ENCODE measurements at regions not wholly inside any gene's neighbourhood (a gene's known extent, or its start where the extent isn't known, plus 50 kb on each side); places are given as distances from the start of the nearest gene placed in this dataset.

- Histone ChIP-seq H3K9me3 (ENCODE audit: control insufficient read depth, insufficient read depth, low read length) (no peaks in the 10 kb centered on the region), H3K27me3 (ENCODE audit: control insufficient read depth, low read length) (no peaks in the 10 kb centered on the region), H4K20me1 (ENCODE audit: control insufficient read depth, insufficient read depth, low read depth, low read length) (no peaks in the 10 kb centered on the region), H3K4me1 (ENCODE audit: control insufficient read depth, low read length) (no peaks in the 10 kb centered on the region), H3K79me2 (ENCODE audit: control insufficient read depth, low read length) (no peaks in the 10 kb centered on the region), H3K36me3 (ENCODE audit: control insufficient read depth, low read length) (no peaks in the 10 kb centered on the region), H3K27ac (ENCODE audit: low read depth, low read length) (no peak overlapping the region), H3F3A (ENCODE audit: control insufficient read depth, insufficient read depth) (no peaks in the 10 kb centered on the region), H3K4me2 (ENCODE audit: low read length) (no peak overlapping the region), H3K4me3 (ENCODE audit: low read length) (no peak overlapping the region), H3K9me2 (replicated peaks; ENCODE audit: control insufficient read depth, low read length) (no peaks in the 10 kb centered on the region)
- TF ChIP-seq, protein P1, sequence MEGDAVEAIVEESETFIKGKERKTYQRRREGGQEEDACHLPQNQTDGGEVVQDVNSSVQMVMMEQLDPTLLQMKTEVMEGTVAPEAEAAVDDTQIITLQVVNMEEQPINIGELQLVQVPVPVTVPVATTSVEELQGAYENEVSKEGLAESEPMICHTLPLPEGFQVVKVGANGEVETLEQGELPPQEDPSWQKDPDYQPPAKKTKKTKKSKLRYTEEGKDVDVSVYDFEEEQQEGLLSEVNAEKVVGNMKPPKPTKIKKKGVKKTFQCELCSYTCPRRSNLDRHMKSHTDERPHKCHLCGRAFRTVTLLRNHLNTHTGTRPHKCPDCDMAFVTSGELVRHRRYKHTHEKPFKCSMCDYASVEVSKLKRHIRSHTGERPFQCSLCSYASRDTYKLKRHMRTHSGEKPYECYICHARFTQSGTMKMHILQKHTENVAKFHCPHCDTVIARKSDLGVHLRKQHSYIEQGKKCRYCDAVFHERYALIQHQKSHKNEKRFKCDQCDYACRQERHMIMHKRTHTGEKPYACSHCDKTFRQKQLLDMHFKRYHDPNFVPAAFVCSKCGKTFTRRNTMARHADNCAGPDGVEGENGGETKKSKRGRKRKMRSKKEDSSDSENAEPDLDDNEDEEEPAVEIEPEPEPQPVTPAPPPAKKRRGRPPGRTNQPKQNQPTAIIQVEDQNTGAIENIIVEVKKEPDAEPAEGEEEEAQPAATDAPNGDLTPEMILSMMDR (IDR thresholded peaks at IDR 0.05; ENCODE audit: low read depth, low read length, poor library complexity, severe bottlenecking) = no peak
- TF ChIP-seq EZH2phosphoT487 (IDR thresholded peaks at IDR 0.05; ENCODE audit: borderline replicate concordance, low read length) = no peak
Measured at GRCh38 chr5:11992518-11992917, 88.3 kb upstream of the CTNND2 start.

GRCh38 chr5:11985993-11986392, 81.7 kb upstream of the CTNND2 start:
- H3F3A ChIP-seq (ENCODE audit: control insufficient read depth, insufficient read depth) = no peaks in the 10 kb centered on the region
- H3K27ac ChIP-seq (ENCODE audit: low read depth, low read length) = no peak overlapping the region
- no peaks in the 10 kb centered on the region for H3K9me2 ChIP-seq (replicated peaks; ENCODE audit: control insufficient read depth, low read length)
- H3K27me3 ChIP-seq (ENCODE audit: control insufficient read depth, low read length) = no peaks in the 10 kb centered on the region
- H3K36me3 ChIP-seq (ENCODE audit: control insufficient read depth, low read length) = no peaks in the 10 kb centered on the region
- H3K4me3 ChIP-seq (ENCODE audit: low read length) = no peak overlapping the region
- H3K4me1 ChIP-seq (ENCODE audit: control insufficient read depth, low read length) = no peaks in the 10 kb centered on the region
- H3K4me2 ChIP-seq (ENCODE audit: low read length) = no peak overlapping the region
- no peaks in the 10 kb centered on the region for H3K9me3 ChIP-seq (ENCODE audit: control insufficient read depth, insufficient read depth, low read length)
- TF ChIP-seq, protein P1 (IDR thresholded peaks at IDR 0.05; ENCODE audit: low read depth, low read length, poor library complexity, severe bottlenecking) = no peak
- no peak for TF ChIP-seq EZH2phosphoT487 (IDR thresholded peaks at IDR 0.05; ENCODE audit: borderline replicate concordance, low read length)
- no peaks in the 10 kb centered on the region for H4K20me1 ChIP-seq (ENCODE audit: control insufficient read depth, insufficient read depth, low read depth, low read length)
- no peaks in the 10 kb centered on the region for H3K79me2 ChIP-seq (ENCODE audit: control insufficient read depth, low read length)

GRCh38 chr5:11984196-11984595, 80.0 kb upstream of the CTNND2 start:
- Histone ChIP-seq H3K9me3 (ENCODE audit: control insufficient read depth, insufficient read depth, low read length) (no peaks in the 10 kb centered on the region), H3K27ac (ENCODE audit: low read depth, low read length) (no peak overlapping the region), H3K4me2 (ENCODE audit: low read length) (no peak overlapping the region), H3K9me2 (replicated peaks; ENCODE audit: control insufficient read depth, low read length) (no peaks in the 10 kb centered on the region), H3K4me3 (ENCODE audit: low read length) (no peak overlapping the region), H3K27me3 (ENCODE audit: control insufficient read depth, low read length) (no peaks in the 10 kb centered on the region), H3K36me3 (ENCODE audit: control insufficient read depth, low read length) (no peaks in the 10 kb centered on the region), H3K79me2 (ENCODE audit: control insufficient read depth, low read length) (no peaks in the 10 kb centered on the region), H4K20me1 (ENCODE audit: control insufficient read depth, insufficient read depth, low read depth, low read length) (no peaks in the 10 kb centered on the region), H3F3A (ENCODE audit: control insufficient read depth, insufficient read depth) (no peaks in the 10 kb centered on the region), H3K4me1 (ENCODE audit: control insufficient read depth, low read length) (no peaks in the 10 kb centered on the region)
- TF ChIP-seq, protein P1 (IDR thresholded peaks at IDR 0.05; ENCODE audit: low read depth, low read length, poor library complexity, severe bottlenecking) = no peak
- TF ChIP-seq EZH2phosphoT487 (IDR thresholded peaks at IDR 0.05; ENCODE audit: borderline replicate concordance, low read length) = no peak

- no peak overlapping the region for H3K27ac ChIP-seq (ENCODE audit: low read depth, low read length)
- no peaks in the 10 kb centered on the region for H3K9me3 ChIP-seq (ENCODE audit: control insufficient read depth, insufficient read depth, low read length)
- no peaks in the 10 kb centered on the region for H3K4me1 ChIP-seq (ENCODE audit: control insufficient read depth, low read length)
- no peaks in the 10 kb centered on the region for H4K20me1 ChIP-seq (ENCODE audit: control insufficient read depth, insufficient read depth, low read depth, low read length)
- no peaks in the 10 kb centered on the region for H3K9me2 ChIP-seq (replicated peaks; ENCODE audit: control insufficient read depth, low read length)
- no peak for TF ChIP-seq EZH2phosphoT487 (IDR thresholded peaks at IDR 0.05; ENCODE audit: borderline replicate concordance, low read length)
- TF ChIP-seq, protein P1 (IDR thresholded peaks at IDR 0.05; ENCODE audit: low read depth, low read length, poor library complexity, severe bottlenecking) = no peak
- no peaks in the 10 kb centered on the region for H3K27me3 ChIP-seq (ENCODE audit: control insufficient read depth, low read length)
- H3K36me3 ChIP-seq (ENCODE audit: control insufficient read depth, low read length) = no peaks in the 10 kb centered on the region
- no peaks in the 10 kb centered on the region for H3F3A ChIP-seq (ENCODE audit: control insufficient read depth, insufficient read depth)
- no peaks in the 10 kb centered on the region for H3K79me2 ChIP-seq (ENCODE audit: control insufficient read depth, low read length)
- H3K4me3 ChIP-seq (ENCODE audit: low read length) = no peak overlapping the region
- no peak overlapping the region for H3K4me2 ChIP-seq (ENCODE audit: low read length)
Measured at GRCh38 chr5:11981986-11982385, 77.7 kb upstream of the CTNND2 start.

Measured in DOHH2 (cell line).